Glutamatergic neuron (in vitro differentiated cells): ENCODE measurements at regions not wholly inside any gene's neighbourhood (a gene's known extent, or its start where the extent isn't known, plus 50 kb on each side); places are given as distances from the start of the nearest gene placed in this dataset.

Source experiments
- DNase-seq: peaks from one replicate; pipeline ENCODE4 v3.0.0; 2022
- H3K27ac Mint-ChIP-seq: one replicate; pipeline ENCODE4 v1.8.0; 2020; ENCODE audit warnings: mild to moderate bottlenecking, mixed read lengths, inconsistent platforms; ENCODE audit not compliant: unreplicated experiment
- H3K27me3 Mint-ChIP-seq: one replicate; pipeline ENCODE4 v1.8.0; 2020; ENCODE audit warnings: mild to moderate bottlenecking, moderate library complexity, mixed read lengths, inconsistent platforms; ENCODE audit not compliant: unreplicated experiment
- H3K36me3 Mint-ChIP-seq: one replicate; pipeline ENCODE4 v1.8.0; 2020; ENCODE audit warnings: mild to moderate bottlenecking, mixed read lengths, inconsistent platforms; ENCODE audit not compliant: unreplicated experiment
- H3K4me1 Mint-ChIP-seq: one replicate; pipeline ENCODE4 v1.8.0; 2020; ENCODE audit warnings: mild to moderate bottlenecking, low read depth, mixed read lengths, inconsistent platforms; ENCODE audit not compliant: unreplicated experiment
- H3K4me3 Mint-ChIP-seq: one replicate; pipeline ENCODE4 v1.8.0; 2020; ENCODE audit warnings: mild to moderate bottlenecking, mixed read lengths, inconsistent platforms; ENCODE audit not compliant: unreplicated experiment
- H3K9me3 Mint-ChIP-seq: one replicate; pipeline ENCODE4 v1.8.0; 2020; ENCODE audit warnings: mild to moderate bottlenecking, moderate library complexity, mixed read lengths, inconsistent platforms; ENCODE audit not compliant: unreplicated experiment
- TF ChIP-seq, protein P1 (sequence below): fragments of 200-600 bp; sonication (generic); IDR thresholded peaks from one replicate; pipeline ENCODE4 v1.5.0; 2021; ENCODE audit not compliant: partially characterized antibody, unreplicated experiment

DNA sequence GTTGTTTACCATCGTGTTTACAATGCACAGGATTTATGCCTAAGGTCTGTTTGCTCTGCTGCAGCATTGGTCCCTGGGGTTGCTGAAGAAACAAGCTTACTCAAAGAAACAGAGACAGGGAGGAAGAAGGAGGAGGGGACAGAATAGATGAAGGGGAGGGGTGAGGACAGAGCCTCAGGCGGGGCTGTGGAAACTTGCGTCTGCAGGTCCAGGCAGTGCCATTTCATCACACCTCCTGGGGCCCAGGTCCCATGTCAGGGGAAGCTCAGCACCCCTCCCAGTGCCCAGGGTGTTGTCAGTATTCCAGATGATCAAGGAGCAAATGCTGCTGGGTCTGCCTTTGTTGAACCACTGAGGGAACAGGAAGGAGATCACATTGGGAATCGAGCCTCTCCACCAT, 1406.8 kb downstream of the TBC1D22A start:
- TF ChIP-seq, protein P1, sequence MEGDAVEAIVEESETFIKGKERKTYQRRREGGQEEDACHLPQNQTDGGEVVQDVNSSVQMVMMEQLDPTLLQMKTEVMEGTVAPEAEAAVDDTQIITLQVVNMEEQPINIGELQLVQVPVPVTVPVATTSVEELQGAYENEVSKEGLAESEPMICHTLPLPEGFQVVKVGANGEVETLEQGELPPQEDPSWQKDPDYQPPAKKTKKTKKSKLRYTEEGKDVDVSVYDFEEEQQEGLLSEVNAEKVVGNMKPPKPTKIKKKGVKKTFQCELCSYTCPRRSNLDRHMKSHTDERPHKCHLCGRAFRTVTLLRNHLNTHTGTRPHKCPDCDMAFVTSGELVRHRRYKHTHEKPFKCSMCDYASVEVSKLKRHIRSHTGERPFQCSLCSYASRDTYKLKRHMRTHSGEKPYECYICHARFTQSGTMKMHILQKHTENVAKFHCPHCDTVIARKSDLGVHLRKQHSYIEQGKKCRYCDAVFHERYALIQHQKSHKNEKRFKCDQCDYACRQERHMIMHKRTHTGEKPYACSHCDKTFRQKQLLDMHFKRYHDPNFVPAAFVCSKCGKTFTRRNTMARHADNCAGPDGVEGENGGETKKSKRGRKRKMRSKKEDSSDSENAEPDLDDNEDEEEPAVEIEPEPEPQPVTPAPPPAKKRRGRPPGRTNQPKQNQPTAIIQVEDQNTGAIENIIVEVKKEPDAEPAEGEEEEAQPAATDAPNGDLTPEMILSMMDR: no peak
- Mint-ChIP-seq H3K9me3 (peaks cover 12% of the 10 kb centered on the region), H3K4me1 (no peaks in the 10 kb centered on the region), H3K27ac (no peak overlapping the region), H3K36me3 (no peaks in the 10 kb centered on the region), H3K4me3 (no peak overlapping the region), H3K27me3 (peaks cover 10% of the 10 kb centered on the region)
- DNase-seq: no peak

DNA sequence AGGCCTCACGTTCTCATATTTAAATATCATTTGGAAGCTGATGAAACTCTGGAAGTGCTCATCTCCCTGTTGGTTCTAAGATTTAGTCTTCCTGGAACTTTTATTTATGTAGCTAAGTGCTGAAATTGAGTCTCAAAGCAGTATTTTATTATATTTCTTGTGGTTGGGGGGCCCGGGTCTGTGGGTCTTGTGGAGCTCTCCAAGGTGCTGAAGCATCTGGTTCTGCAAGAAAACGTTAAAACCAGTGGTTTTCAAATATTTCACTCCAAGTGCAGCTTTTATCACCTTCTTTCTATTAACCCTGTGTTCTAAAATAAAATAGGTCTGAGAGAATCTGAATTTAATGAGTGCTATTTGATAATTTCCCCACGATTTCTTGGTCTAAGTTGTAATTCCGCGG, 1404.8 kb downstream of the TBC1D22A start:
- no peak for DNase-seq
- Mint-ChIP-seq H3K4me3 (no peak overlapping the region), H3K36me3 (no peaks in the 10 kb centered on the region), H3K9me3 (peaks cover 12% of the 10 kb centered on the region), H3K27me3 (peaks cover 10% of the 10 kb centered on the region), H3K27ac (no peak overlapping the region), H3K4me1 (no peaks in the 10 kb centered on the region)
- TF ChIP-seq, protein P1: no peak

DNA sequence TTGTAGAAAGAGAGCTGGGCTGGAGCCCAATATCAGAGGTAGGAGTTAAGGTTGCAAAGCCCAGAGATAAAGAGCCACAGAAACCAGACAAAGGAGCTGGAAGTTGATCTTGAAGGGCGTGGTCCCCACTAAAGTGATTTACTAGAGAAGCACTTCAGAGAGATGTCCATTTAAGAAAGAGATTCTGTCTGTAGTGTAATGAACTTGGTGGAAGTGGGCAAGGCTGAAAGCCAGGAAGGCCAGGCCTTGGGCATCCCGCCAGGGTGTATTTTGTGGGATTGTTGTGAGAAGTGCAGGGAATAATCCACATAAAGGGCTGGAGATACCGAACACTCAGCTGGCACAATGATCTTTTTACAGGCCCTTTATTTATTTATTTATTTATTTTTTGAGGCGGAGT, 1398.8 kb downstream of the TBC1D22A start:
- no peak overlapping the region for H3K27ac Mint-ChIP-seq
- H3K4me3 Mint-ChIP-seq: no peak overlapping the region
- DNase-seq: no peak
- H3K36me3 Mint-ChIP-seq: no peaks in the 10 kb centered on the region
- H3K9me3 Mint-ChIP-seq: peaks cover 11% of the 10 kb centered on the region
- H3K27me3 Mint-ChIP-seq: peaks cover 2% of the 10 kb centered on the region
- no peaks in the 10 kb centered on the region for H3K4me1 Mint-ChIP-seq
- TF ChIP-seq, protein P1: no peak

DNA sequence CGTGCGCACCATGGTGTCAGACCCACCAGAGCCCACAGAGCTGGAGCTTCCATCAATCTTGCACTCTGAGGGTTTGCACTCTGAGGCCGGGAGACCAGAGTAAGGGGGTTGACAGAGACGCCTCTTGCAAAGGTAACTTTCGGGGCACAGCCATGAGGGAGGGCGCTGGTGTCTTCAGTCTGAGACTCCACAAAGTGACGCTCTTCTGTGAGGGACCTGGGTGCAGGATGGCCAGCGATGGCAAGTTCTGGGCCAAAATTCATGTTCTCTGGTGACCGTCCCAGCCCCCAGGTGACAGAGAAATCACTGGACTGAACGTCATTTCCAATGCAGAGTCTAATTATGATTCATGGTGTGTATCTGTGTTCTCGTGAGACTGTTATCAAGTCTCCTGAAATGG, 1395.2 kb downstream of the TBC1D22A start:
- Mint-ChIP-seq H3K27ac (no peak overlapping the region), H3K9me3 (peaks cover 13% of the 10 kb centered on the region), H3K4me3 (no peak overlapping the region), H3K4me1 (no peaks in the 10 kb centered on the region), H3K27me3 (peaks cover 4% of the 10 kb centered on the region), H3K36me3 (no peaks in the 10 kb centered on the region)
- no peak for DNase-seq
- TF ChIP-seq, protein P1: no peak

- Mint-ChIP-seq H3K27me3 (peaks cover 4% of the 10 kb centered on the region), H3K4me1 (no peaks in the 10 kb centered on the region), H3K9me3 (peaks cover 17% of the 10 kb centered on the region), H3K4me3 (no peak overlapping the region), H3K27ac (no peak overlapping the region), H3K36me3 (no peaks in the 10 kb centered on the region)
- TF ChIP-seq, protein P1: no peak
- DNase-seq: no peak
These were observed 1394.3 kb downstream of the TBC1D22A start for GRCh38 chr22:48156603-48157355.
